ENCODE measurements at regions not wholly inside any gene's neighbourhood (a gene's known extent, or its start where the extent isn't known, plus 50 kb on each side); places are given as distances from the start of the nearest gene placed in this dataset.

DNA sequence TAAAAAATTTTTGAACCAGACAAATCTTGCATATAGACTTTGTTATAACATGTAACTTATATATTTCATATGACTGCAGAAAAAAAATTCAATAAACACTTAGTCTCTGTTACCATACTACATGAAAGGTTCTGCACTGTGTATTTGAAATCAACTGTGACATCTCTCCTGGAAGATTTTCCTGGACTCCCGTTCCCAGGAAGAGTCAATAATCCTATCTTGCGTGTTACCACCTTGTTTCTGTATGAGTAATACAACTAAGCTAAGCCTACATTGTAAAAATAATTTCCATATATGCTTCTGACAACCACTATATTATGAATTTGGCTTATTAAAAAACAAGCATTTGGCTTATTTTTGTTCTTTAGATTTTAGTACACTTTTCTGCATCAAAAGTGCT, 665.6 kb upstream of the SOX9 start:
- Histone ChIP-seq H2AFZ (no peak overlapping the region), H3K4me1 (ENCODE audit: insufficient read depth) (no peaks in the 10 kb centered on the region), H3K9me3 (ENCODE audit: low read depth) (no peaks in the 10 kb centered on the region), H4K20me1 (ENCODE audit: insufficient read depth, poor library complexity, severe bottlenecking) (no peaks in the 10 kb centered on the region), H3K36me3 (replicated peaks; ENCODE audit: insufficient read depth, low read depth) (no peaks in the 10 kb centered on the region), H3K4me2 (no peak overlapping the region), H3K27me3 (no peaks in the 10 kb centered on the region), H3K9me2 (replicated peaks; ENCODE audit: insufficient read depth) (no peaks in the 10 kb centered on the region), H3K4me3 (no peak overlapping the region), H3K79me2 (no peaks in the 10 kb centered on the region), H3K27ac (no peak overlapping the region)
- TF ChIP-seq EZH2 (IDR thresholded peaks at IDR 0.05; ENCODE audit: borderline replicate concordance) (no peak), EZH2phosphoT487 (IDR thresholded peaks at IDR 0.05; ENCODE audit: low read depth, severe bottlenecking, unreplicated experiment) (no peak), CTCF (IDR thresholded peaks at IDR 0.05; ENCODE audit: poor library complexity) (no peak)
- WGBS (ENCODE audit: low lambda C conversion rate, missing lambda C conversion rate) = 49% methylated on average over 2 of the region's 2 CpGs
- DNase-seq (ENCODE audit: low spot score) = no peak

DNA sequence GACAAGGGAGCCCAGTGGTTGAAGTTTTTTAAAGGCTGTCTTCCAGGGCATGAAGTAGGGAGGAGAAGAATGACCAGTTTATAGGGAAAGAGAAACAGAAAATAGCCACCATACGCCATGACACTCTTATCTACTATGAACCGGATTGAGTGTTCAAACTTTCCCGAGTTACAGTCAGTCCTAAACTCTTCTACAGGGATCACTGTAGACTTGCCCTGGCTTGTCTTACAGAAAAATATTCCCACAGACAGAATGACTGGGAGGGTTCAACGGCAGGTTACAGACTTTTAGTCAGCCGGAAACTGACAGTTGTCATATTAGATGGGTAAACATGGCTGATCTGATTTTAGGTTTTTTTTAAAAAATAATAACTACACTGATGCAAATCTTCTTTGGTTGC, 662.5 kb upstream of the SOX9 start:
- DNase-seq (ENCODE audit: low spot score) = no peak
- Histone ChIP-seq H3K27me3 (no peaks in the 10 kb centered on the region), H3K27ac (no peak overlapping the region), H3K4me3 (no peak overlapping the region), H3K36me3 (replicated peaks; ENCODE audit: insufficient read depth, low read depth) (no peaks in the 10 kb centered on the region), H3K9me3 (ENCODE audit: low read depth) (no peaks in the 10 kb centered on the region), H3K4me2 (no peak overlapping the region), H4K20me1 (ENCODE audit: insufficient read depth, poor library complexity, severe bottlenecking) (no peaks in the 10 kb centered on the region), H3K4me1 (ENCODE audit: insufficient read depth) (no peaks in the 10 kb centered on the region), H3K9me2 (replicated peaks; ENCODE audit: insufficient read depth) (no peaks in the 10 kb centered on the region), H2AFZ (no peak overlapping the region), H3K79me2 (no peaks in the 10 kb centered on the region)
- TF ChIP-seq CTCF (IDR thresholded peaks at IDR 0.05; ENCODE audit: poor library complexity) (no peak), EZH2phosphoT487 (IDR thresholded peaks at IDR 0.05; ENCODE audit: low read depth, severe bottlenecking, unreplicated experiment) (no peak), EZH2 (IDR thresholded peaks at IDR 0.05; ENCODE audit: borderline replicate concordance) (no peak)
- WGBS (ENCODE audit: low lambda C conversion rate, missing lambda C conversion rate) = 86% methylated on average over 5 of the region's 5 CpGs

GRCh38 chr17:71460943-71461342, 659.9 kb upstream of the SOX9 start:
- no peak overlapping the region for H3K4me2 ChIP-seq
- H3K36me3 ChIP-seq (replicated peaks; ENCODE audit: insufficient read depth, low read depth) = no peaks in the 10 kb centered on the region
- no peaks in the 10 kb centered on the region for H4K20me1 ChIP-seq (ENCODE audit: insufficient read depth, poor library complexity, severe bottlenecking)
- no peaks in the 10 kb centered on the region for H3K4me1 ChIP-seq (ENCODE audit: insufficient read depth)
- 74% methylated on average over 4 of the region's 4 CpGs for WGBS (ENCODE audit: low lambda C conversion rate, missing lambda C conversion rate)
- H3K9me3 ChIP-seq (ENCODE audit: low read depth) = no peaks in the 10 kb centered on the region
- no peaks in the 10 kb centered on the region for H3K79me2 ChIP-seq
- H3K27me3 ChIP-seq = no peaks in the 10 kb centered on the region
- no peaks in the 10 kb centered on the region for H3K9me2 ChIP-seq (replicated peaks; ENCODE audit: insufficient read depth)
- no peak for TF ChIP-seq EZH2phosphoT487 (IDR thresholded peaks at IDR 0.05; ENCODE audit: low read depth, severe bottlenecking, unreplicated experiment)
- peak; percentile 55 for TF ChIP-seq CTCF (IDR thresholded peaks at IDR 0.05; ENCODE audit: poor library complexity)
- H3K27ac ChIP-seq = no peak overlapping the region
- peak; percentile 54 for DNase-seq (ENCODE audit: low spot score)
- H2AFZ ChIP-seq = no peak overlapping the region
- no peak overlapping the region for H3K4me3 ChIP-seq

Measured in hepatocyte (in vitro differentiated cells).